Colonic mucosa (tissue), 4 donors: ENCODE measurements at regions not wholly inside any gene's neighbourhood (a gene's known extent, or its start where the extent isn't known, plus 50 kb on each side); places are given as distances from the start of the nearest gene placed in this dataset.

ENCODE experiments used
- DNase-seq: peaks from one replicate; pipeline ENCODE4 v3.0.0-alpha.2; 2020
- H3K27ac ChIP-seq: fragments of 200-600 bp; one replicate; pipeline ENCODE4 v1.8.0; 2021
- H3K27me3 ChIP-seq: fragments of 200-600 bp; one replicate; pipeline ENCODE4 v1.8.0; 2021
- H3K36me3 ChIP-seq: fragments of 200-600 bp; one replicate; pipeline ENCODE4 v1.8.0; 2021
- H3K4me1 ChIP-seq: fragments of 200-600 bp; one replicate; pipeline ENCODE4 v1.8.0; 2021; ENCODE audit warnings: mild to moderate bottlenecking
- H3K4me3 ChIP-seq: fragments of 200-600 bp; one replicate; pipeline ENCODE4 v1.8.0; 2021
- H3K9ac ChIP-seq, 2 donors: one replicate each; pipeline ENCODE4 v1.7.0; 2013; ENCODE audit warnings: control low read depth in 2 of 2, low read depth in 2 of 2, low read length in 2 of 2
- H3K9me3 ChIP-seq: fragments of 200-600 bp; one replicate; pipeline ENCODE4 v1.8.0; 2021
- CTCF ChIP-seq: fragments of 200-600 bp; IDR thresholded peaks from one replicate; pipeline ENCODE4 v1.8.0; 2022; ENCODE audit warnings: antibody characterized with exemption, mild to moderate bottlenecking
- intact Hi-C: fragments of 100-400 bp; cut with DNase I; formaldehyde crosslinking; loops from one replicate; pipeline ENCODE4 v1.14.1; 2022
- donor health status: healthy.
- donor health status: DM: no; HTN: no; CAD: no.
- donor health status: DM: no; HTN: no; CAD: no.

- Histone ChIP-seq H3K9me3 (no peaks in the 10 kb centered on the region), H3K9ac (no peak overlapping the region), H3K4me1 (no peaks in the 10 kb centered on the region), H3K36me3 (no peaks in the 10 kb centered on the region), H3K4me3 (no peak overlapping the region), H3K27me3 (no peaks in the 10 kb centered on the region), H3K27ac (no peak overlapping the region)
- DNase-seq, result no peak
- intact Hi-C loops, result no loop called here
- TF ChIP-seq CTCF, result no peak
These were observed 190.9 kb downstream of the ST6GAL2 start for GRCh38 chr2:106694964-106695470.

- Histone ChIP-seq H3K9ac (no peak overlapping the region), H3K27me3 (no peaks in the 10 kb centered on the region), H3K4me1 (no peaks in the 10 kb centered on the region), H3K4me3 (no peak overlapping the region), H3K36me3 (no peaks in the 10 kb centered on the region), H3K27ac (no peak overlapping the region), H3K9me3 (no peaks in the 10 kb centered on the region)
- intact Hi-C loops, result no loop called here
- DNase-seq, result peak; percentile 43
- TF ChIP-seq CTCF, result no peak
These were observed 190.0 kb downstream of the ST6GAL2 start for GRCh38 chr2:106695919-106696318.

GRCh38 chr2:106700616-106701015, 185.4 kb downstream of the ST6GAL2 start:
- TF ChIP-seq CTCF, result no peak
- Histone ChIP-seq H3K4me3 (no peak overlapping the region), H3K27ac (no peak overlapping the region), H3K27me3 (no peaks in the 10 kb centered on the region), H3K9me3 (no peaks in the 10 kb centered on the region), H3K4me1 (no peaks in the 10 kb centered on the region), H3K9ac (no peak overlapping the region), H3K36me3 (no peaks in the 10 kb centered on the region)
- intact Hi-C loops, result no loop called here
- DNase-seq, result no peak

- Histone ChIP-seq H3K9ac (no peak overlapping the region), H3K4me3 (no peak overlapping the region), H3K27me3 (no peaks in the 10 kb centered on the region), H3K27ac (peak overlapping the region; percentile 48), H3K36me3 (no peaks in the 10 kb centered on the region), H3K4me1 (no peaks in the 10 kb centered on the region), H3K9me3 (no peaks in the 10 kb centered on the region)
- no peak for TF ChIP-seq CTCF
- intact Hi-C loops, result no loop called here
- peak; percentile 53 for DNase-seq
These were observed 184.6 kb downstream of the ST6GAL2 start for GRCh38 chr2:106701203-106702022.

- DNase-seq, result no peak
- no peak for TF ChIP-seq CTCF
These were observed 182.8 kb downstream of the ST6GAL2 start for GRCh38 chr2:106703161-106703560.

More at GRCh38 chr2:106703161-106703560, 182.8 kb downstream of the ST6GAL2 start:
- H3K9me3 ChIP-seq, result no peaks in the 10 kb centered on the region
- H3K27me3 ChIP-seq, result no peaks in the 10 kb centered on the region
- H3K4me3 ChIP-seq, result no peak overlapping the region
- H3K36me3 ChIP-seq, result no peaks in the 10 kb centered on the region
- no peaks in the 10 kb centered on the region for H3K4me1 ChIP-seq
- H3K27ac ChIP-seq, result no peak overlapping the region
- no peak overlapping the region for H3K9ac ChIP-seq
- intact Hi-C loops, result no loop called here
